Body of pancreas (tissue), 4 donors: ENCODE measurements at regions not wholly inside any gene's neighbourhood (a gene's known extent, or its start where the extent isn't known, plus 50 kb on each side); places are given as distances from the start of the nearest gene placed in this dataset.

Source experiments
- ATAC-seq: fragments of 150-250 bp; one replicate; pipeline ENCODE4 v1.9.1; 2016
- DNase-seq, 4 donors: peaks; one replicate each; pipeline ENCODE4 v3.0.0-alpha.2; 2019
- H3K27ac ChIP-seq, 4 donors: fragments of 200-600 bp; sonication (generic); 1 replicate in 3 of 4; 2 replicates in 1 of 4; pipeline versions ENCODE4 v1.5.1 to v1.6.1; 2016 to 2019; ENCODE audit warnings: mild to moderate bottlenecking in 1 of 4, mixed read lengths in 1 of 4, moderate library complexity in 1 of 4
- H3K27me3 ChIP-seq, 2 donors: fragments of 200-600 bp; sonication (generic); one replicate each; pipeline ENCODE4 v1.6.0; 2016; ENCODE audit warnings: mild to moderate bottlenecking in 1 of 2
- H3K36me3 ChIP-seq, 2 donors: fragments of 200-600 bp; sonication (generic); replicated peaks in 1 of 2; 2 replicates each; pipeline ENCODE4 v1.5.1; 2016; ENCODE audit warnings: low read depth in 2 of 2; ENCODE audit not compliant: insufficient read depth in 1 of 2
- H3K4me1 ChIP-seq: fragments of 200-600 bp; sonication (generic); one replicate; pipeline ENCODE4 v1.6.0; 2016
- H3K4me3 ChIP-seq, 2 donors: fragments of 200-600 bp; sonication (generic); 1 replicate in 1 of 2; 2 replicates in 1 of 2; pipeline ENCODE4 v1.5.1; 2016 to 2019
- H3K9me3 ChIP-seq, 3 donors: fragments of 200-600 bp; sonication (generic); 1 replicate in 2 of 3; 2 replicates in 1 of 3; pipeline ENCODE4 v1.5.1; 2016
- CTCF ChIP-seq, 7 experiments: fragments of 450-650 bp in 4 of 7; fragments of 200-600 bp in 3 of 7; sonication (generic) in 3 of 7; IDR thresholded peaks; one replicate each; pipeline ENCODE4 v1.5.1; 2016 to 2019; ENCODE audit warnings: antibody characterized with exemption in 7 of 7
- POLR2A ChIP-seq, 3 donors: fragments of 450-650 bp; IDR thresholded peaks; one replicate each; pipeline ENCODE4 v1.6.1; 2016; ENCODE audit warnings: antibody characterized with exemption in 3 of 3, mild to moderate bottlenecking in 2 of 3
- WGBS, 2 donors: methylation state at CpG; one replicate each; pipeline ENCODE4 v1.1.5; 2017; 5-methylcytosine and 5-hydroxymethylcytosine counted together
- intact Hi-C: fragments of 100-400 bp; cut with DNase I; formaldehyde crosslinking; loops from one replicate; pipeline ENCODE4 v1.15.1; 2023

- 76 to 89% methylated on average over 4 of the region's 4 CpGs for WGBS, 2 donors
- ATAC-seq: no peak
Measured at GRCh38 chr6:43876602-43877001, 106.6 kb downstream of the VEGFA start.

GRCh38 chr6:43875849-43876572 lies 106.0 kb downstream of the VEGFA start:
- TF ChIP-seq POLR2A (IDR thresholded peaks at IDR 0.05): no peak
- TF ChIP-seq CTCF (IDR thresholded peaks at IDR 0.05): no peak
- Histone ChIP-seq H3K36me3 (no peaks in the 10 kb centered on the region), H3K4me1 (peaks cover 19% of the 10 kb centered on the region), H3K27me3 (no peaks in the 10 kb centered on the region), H3K4me3 (no peak overlapping the region), H3K9me3 (no peaks in the 10 kb centered on the region), H3K27ac (no peak overlapping the region)
- WGBS, 2 donors: 70 to 85% methylated on average over 10 to 14 of the region's 14 CpGs
- DNase-seq (no peak), ATAC-seq (no peak)
- intact Hi-C loops: no loop called here

More at GRCh38 chr6:43876602-43877001, 106.6 kb downstream of the VEGFA start:
- H3K9me3 ChIP-seq: no peaks in the 10 kb centered on the region
- no peak overlapping the region for H3K4me3 ChIP-seq
- H3K36me3 ChIP-seq: no peaks in the 10 kb centered on the region
- H3K27ac ChIP-seq: no peak overlapping the region
- TF ChIP-seq CTCF (IDR thresholded peaks at IDR 0.05) (no peak), POLR2A (IDR thresholded peaks at IDR 0.05) (no peak)
- no peak for DNase-seq
- H3K27me3 ChIP-seq: no peaks in the 10 kb centered on the region
- intact Hi-C loops: no loop called here
- peaks cover 19% of the 10 kb centered on the region for H3K4me1 ChIP-seq

- WGBS, 2 donors: 84 to 93% methylated on average over 3 to 4 of the region's 4 CpGs
- ATAC-seq: no peak
- TF ChIP-seq CTCF (IDR thresholded peaks at IDR 0.05): no peak
- no peak for TF ChIP-seq POLR2A (IDR thresholded peaks at IDR 0.05)
- Histone ChIP-seq H3K4me1 (peaks cover 19% of the 10 kb centered on the region), H3K36me3 (no peaks in the 10 kb centered on the region), H3K27me3 (no peaks in the 10 kb centered on the region), H3K27ac (peak overlapping the region in 1 of 4 donors; percentile 53), H3K9me3 (no peaks in the 10 kb centered on the region), H3K4me3 (no peak overlapping the region)
- DNase-seq: no peak
- intact Hi-C loops: no loop called here
Measured at GRCh38 chr6:43874814-43875590, 105.0 kb downstream of the VEGFA start.

GRCh38 chr6:43873806-43874714 lies 104.0 kb downstream of the VEGFA start:
- H3K4me1 ChIP-seq: peaks cover 27% of the 10 kb centered on the region

More at GRCh38 chr6:43873806-43874714, 104.0 kb downstream of the VEGFA start:
- DNase-seq: peak; percentile 41 to 81 (median 72)
- no peaks in the 10 kb centered on the region for H3K36me3 ChIP-seq
- H3K27ac ChIP-seq: peak overlapping the region; percentile 30 to 53 (median 38)
- intact Hi-C loops: no loop called here
- H3K27me3 ChIP-seq: no peaks in the 10 kb centered on the region
- 41 to 45% methylated on average over 3 of the region's 3 CpGs for WGBS, 2 donors
- no peaks in the 10 kb centered on the region for H3K9me3 ChIP-seq
- no peak for TF ChIP-seq POLR2A (IDR thresholded peaks at IDR 0.05)
- no peak for TF ChIP-seq CTCF (IDR thresholded peaks at IDR 0.05)
- ATAC-seq: peak; percentile 77
- no peak overlapping the region for H3K4me3 ChIP-seq
